Esophagus muscularis mucosa (tissue), 4 donors: ENCODE measurements at regions not wholly inside any gene's neighbourhood (a gene's known extent, or its start where the extent isn't known, plus 50 kb on each side); places are given as distances from the start of the nearest gene placed in this dataset.
"Not testable (repeated sequence)": the region's sequence is repeated elsewhere in the genome, so short reads cannot be mapped to it uniquely, and the experiment has no call there.

Experiments
- DNase-seq: peaks from one replicate; pipeline ENCODE4 v3.0.0-alpha.2; 2017; ENCODE audit errors: extremely low spot score
- H3K27ac ChIP-seq, 4 donors: fragments of 200-600 bp; sonication (generic); replicated peaks in 1 of 4; 1 replicate in 3 of 4; 2 replicates in 1 of 4; pipeline ENCODE4 v1.5.1; 2016 to 2019; ENCODE audit warnings: mild to moderate bottlenecking in 1 of 4
- H3K27me3 ChIP-seq, 4 donors: fragments of 200-600 bp; sonication (generic); one replicate each; pipeline versions ENCODE4 v1.5.1 to v1.6.0; 2016 to 2019
- H3K36me3 ChIP-seq, 4 donors: fragments of 200-600 bp; sonication (generic); one replicate each; pipeline ENCODE4 v1.5.1; 2016 to 2019
- H3K4me1 ChIP-seq, 4 donors: fragments of 200-600 bp; sonication (generic); one replicate each; pipeline ENCODE4 v1.5.1; 2016 to 2019
- H3K4me3 ChIP-seq, 4 donors: fragments of 200-600 bp; sonication (generic); 1 replicate in 2 of 4; 2 replicates in 2 of 4; pipeline ENCODE4 v1.5.1; 2016 to 2019; ENCODE audit warnings: mild to moderate bottlenecking in 4 of 4, moderate library complexity in 1 of 4
- H3K9me3 ChIP-seq, 4 donors: fragments of 200-600 bp; sonication (generic); 1 replicate in 3 of 4; 2 replicates in 1 of 4; pipeline ENCODE4 v1.5.1; 2016 to 2019
- EP300 ChIP-seq: sonication (generic); formaldehyde crosslinking; IDR thresholded peaks from one replicate; pipeline ENCODE4 v1.6.1; 2017; ENCODE audit warnings: antibody characterized with exemption
- POLR2A ChIP-seq: fragments of 450-650 bp; IDR thresholded peaks from one replicate; pipeline ENCODE4 v1.6.1; 2017; ENCODE audit warnings: antibody characterized with exemption, moderate library complexity, mild to moderate bottlenecking, low read depth
- POLR2AphosphoS5 ChIP-seq, 2 donors: sonication (generic); formaldehyde crosslinking; IDR thresholded peaks; one replicate each; pipeline ENCODE4 v1.6.1; 2017; ENCODE audit warnings: antibody characterized with exemption in 2 of 2
- WGBS: methylation state at CpG from one replicate; pipeline ENCODE4 v1.1.5; 2018; 5-methylcytosine and 5-hydroxymethylcytosine counted together
- intact Hi-C: fragments of 100-400 bp; cut with DNase I; formaldehyde crosslinking; loops from one replicate; pipeline ENCODE4 v1.15.1; 2023
- TF ChIP-seq, protein P1 (sequence below), 3 experiments: fragments of 200-600 bp in 2 of 3; fragments of 450-650 bp in 1 of 3; sonication (generic) in 2 of 3; IDR thresholded peaks; one replicate each; pipeline ENCODE4 v1.5.1; 2017 to 2019; ENCODE audit warnings: antibody characterized with exemption in 3 of 3, mild to moderate bottlenecking in 2 of 3, moderate library complexity in 1 of 3

DNA sequence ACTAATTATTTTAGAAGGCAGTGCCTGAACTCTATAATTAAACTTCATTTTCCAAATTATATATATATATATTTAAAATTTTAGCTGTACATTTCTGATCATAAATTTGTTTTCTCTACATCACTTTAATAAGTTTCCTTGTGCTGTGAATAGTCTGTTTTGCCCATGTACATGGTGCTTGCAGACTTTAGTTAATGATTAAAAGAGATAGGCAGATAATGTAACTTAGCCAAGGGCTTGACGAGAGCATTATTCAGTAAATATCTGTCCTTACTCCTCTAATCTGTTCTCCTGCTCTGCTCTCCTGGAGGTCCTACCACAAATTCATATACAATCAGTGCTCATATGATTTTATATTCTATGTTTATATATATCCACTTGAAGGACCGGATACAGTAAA is 595.2 kb upstream of the KIF2B start:
- WGBS = 66% methylated on average over 2 of the region's 2 CpGs
- Histone ChIP-seq H3K27ac (no peak overlapping the region), H3K9me3 (peaks cover 0 to 5% (median 3%) of the 10 kb centered on the region in 4 donors), H3K4me3 (no peak overlapping the region), H3K36me3 (no peaks in the 10 kb centered on the region), H3K4me1 (no peaks in the 10 kb centered on the region), H3K27me3 (no peaks in the 10 kb centered on the region)
- TF ChIP-seq, protein P1, sequence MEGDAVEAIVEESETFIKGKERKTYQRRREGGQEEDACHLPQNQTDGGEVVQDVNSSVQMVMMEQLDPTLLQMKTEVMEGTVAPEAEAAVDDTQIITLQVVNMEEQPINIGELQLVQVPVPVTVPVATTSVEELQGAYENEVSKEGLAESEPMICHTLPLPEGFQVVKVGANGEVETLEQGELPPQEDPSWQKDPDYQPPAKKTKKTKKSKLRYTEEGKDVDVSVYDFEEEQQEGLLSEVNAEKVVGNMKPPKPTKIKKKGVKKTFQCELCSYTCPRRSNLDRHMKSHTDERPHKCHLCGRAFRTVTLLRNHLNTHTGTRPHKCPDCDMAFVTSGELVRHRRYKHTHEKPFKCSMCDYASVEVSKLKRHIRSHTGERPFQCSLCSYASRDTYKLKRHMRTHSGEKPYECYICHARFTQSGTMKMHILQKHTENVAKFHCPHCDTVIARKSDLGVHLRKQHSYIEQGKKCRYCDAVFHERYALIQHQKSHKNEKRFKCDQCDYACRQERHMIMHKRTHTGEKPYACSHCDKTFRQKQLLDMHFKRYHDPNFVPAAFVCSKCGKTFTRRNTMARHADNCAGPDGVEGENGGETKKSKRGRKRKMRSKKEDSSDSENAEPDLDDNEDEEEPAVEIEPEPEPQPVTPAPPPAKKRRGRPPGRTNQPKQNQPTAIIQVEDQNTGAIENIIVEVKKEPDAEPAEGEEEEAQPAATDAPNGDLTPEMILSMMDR (IDR thresholded peaks at IDR 0.05) = no peak
- no peak for TF ChIP-seq POLR2AphosphoS5 (IDR thresholded peaks at IDR 0.05)
- TF ChIP-seq POLR2A = no peak
- no peak for TF ChIP-seq EP300
- no peak for DNase-seq
- intact Hi-C loops = no loop called here

GRCh38 chr17:53227111-53227510 is 595.6 kb upstream of the KIF2B start:
- TF ChIP-seq POLR2A (no peak), POLR2AphosphoS5 (IDR thresholded peaks at IDR 0.05) (no peak), EP300 (no peak)
- TF ChIP-seq, protein P1 (IDR thresholded peaks at IDR 0.05) = no peak
- no peaks in the 10 kb centered on the region for H3K36me3 ChIP-seq
- peaks cover 0 to 1% (median 0%) of the 10 kb centered on the region in 4 donors for H3K9me3 ChIP-seq
- no peak for DNase-seq
- H3K27ac ChIP-seq = no peak overlapping the region
- intact Hi-C loops = no loop called here
- 15% methylated on average over 2 of the region's 2 CpGs for WGBS
- H3K4me1 ChIP-seq = no peaks in the 10 kb centered on the region
- H3K27me3 ChIP-seq = no peaks in the 10 kb centered on the region
- H3K4me3 ChIP-seq = no peak overlapping the region

GRCh38 chr17:53219821-53220220 is 602.9 kb upstream of the KIF2B start:
- no peak for DNase-seq
- TF ChIP-seq POLR2A (no peak), EP300 (no peak), POLR2AphosphoS5 (IDR thresholded peaks at IDR 0.05) (no peak)
- TF ChIP-seq, protein P1 (IDR thresholded peaks at IDR 0.05) = no peak
- Histone ChIP-seq H3K4me1 (no peaks in the 10 kb centered on the region), H3K4me3 (no peak overlapping the region), H3K27ac (no peak overlapping the region), H3K27me3 (no peaks in the 10 kb centered on the region), H3K36me3 (no peaks in the 10 kb centered on the region), H3K9me3 (no peaks in the 10 kb centered on the region)
- intact Hi-C loops = no loop called here

- Histone ChIP-seq H3K4me3 (no peak overlapping the region), H3K27ac (no peak overlapping the region), H3K9me3 (no peaks in the 10 kb centered on the region), H3K27me3 (no peaks in the 10 kb centered on the region), H3K4me1 (no peaks in the 10 kb centered on the region), H3K36me3 (no peaks in the 10 kb centered on the region)
- WGBS = 77% methylated on average over 2 of the region's 2 CpGs
- no peak for DNase-seq
- TF ChIP-seq POLR2AphosphoS5 (IDR thresholded peaks at IDR 0.05) = no peak
- intact Hi-C loops = no loop called here
These were observed 604.0 kb upstream of the KIF2B start for GRCh38 chr17:53218723-53219122.

- DNase-seq = no peak
- Histone ChIP-seq H3K27me3 (no peaks in the 10 kb centered on the region), H3K4me1 (no peaks in the 10 kb centered on the region), H3K4me3 (no peak overlapping the region), H3K27ac (no peak overlapping the region), H3K9me3 (no peaks in the 10 kb centered on the region), H3K36me3 (no peaks in the 10 kb centered on the region)
- intact Hi-C loops = no loop called here
- TF ChIP-seq EP300 (no peak), POLR2A (no peak), POLR2AphosphoS5 (IDR thresholded peaks at IDR 0.05) (no peak)
- TF ChIP-seq, protein P1 (IDR thresholded peaks at IDR 0.05) = no peak
- WGBS = 86% methylated on average over 3 of the region's 3 CpGs
These were observed 605.4 kb upstream of the KIF2B start for GRCh38 chr17:53217311-53217710.

DNA sequence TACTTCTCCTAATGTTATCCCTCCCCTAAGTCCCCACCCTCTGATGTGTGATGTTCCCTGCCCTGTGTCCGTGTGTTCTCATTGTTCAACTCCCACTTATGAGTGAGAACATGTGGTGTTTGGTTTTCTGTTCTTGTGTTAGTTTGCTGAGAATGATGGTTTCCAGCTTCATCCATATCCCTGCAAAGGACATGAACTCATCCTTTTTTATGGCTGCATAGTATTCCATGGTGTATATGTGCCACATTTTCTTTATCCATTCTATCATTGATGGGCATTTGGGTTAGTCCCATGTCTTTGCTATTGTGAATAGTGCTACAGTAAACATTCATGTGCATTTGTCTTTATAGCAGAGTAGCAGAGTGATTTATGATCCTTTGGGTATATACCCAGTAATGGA is 613.8 kb upstream of the KIF2B start:
- H3K9me3 ChIP-seq, H3K27ac ChIP-seq, H3K27me3 ChIP-seq, intact Hi-C loops, H3K36me3 ChIP-seq, H3K4me1 ChIP-seq, DNase-seq, H3K4me3 ChIP-seq: not testable (repeated sequence)
- 87% methylated on average over 1 of the region's 1 CpG for WGBS
